ENCODE measurements at regions not wholly inside any gene's neighbourhood (a gene's known extent, or its start where the extent isn't known, plus 50 kb on each side); places are given as distances from the start of the nearest gene placed in this dataset.
"Not testable (repeated sequence)": the region's sequence is repeated elsewhere in the genome, so short reads cannot be mapped to it uniquely, and the experiment has no call there.

GRCh38 chr10:106038246-106038645 lies 1126.3 kb downstream of the SORCS1 start:
- DNase-seq, result no peak

- no peak for DNase-seq
These were observed 1131.4 kb downstream of the SORCS1 start for GRCh38 chr10:106033065-106033464.

- no peak for DNase-seq
These were observed 1132.0 kb downstream of the SORCS1 start for GRCh38 chr10:106032450-106033002.

GRCh38 chr10:106027240-106027639 lies 1137.3 kb downstream of the SORCS1 start:
- DNase-seq, result no peak

- no peak for DNase-seq
These were observed 1139.2 kb downstream of the SORCS1 start for GRCh38 chr10:106025208-106025811.

GRCh38 chr10:106023329-106023728 lies 1141.2 kb downstream of the SORCS1 start:
- DNase-seq, result no peak

- DNase-seq, result not testable (repeated sequence)
These were observed 1144.9 kb downstream of the SORCS1 start for GRCh38 chr10:106019559-106019958.

- not testable (repeated sequence) for DNase-seq
These were observed 1148.9 kb downstream of the SORCS1 start for GRCh38 chr10:106015369-106016199.

GRCh38 chr10:106011250-106011649 lies 1153.3 kb downstream of the SORCS1 start:
- no peak for DNase-seq

- DNase-seq, result no peak
These were observed 1163.8 kb downstream of the SORCS1 start for GRCh38 chr10:106000721-106001120.

- DNase-seq, result no peak
These were observed 1170.9 kb downstream of the SORCS1 start for GRCh38 chr10:105993609-105994008.

- DNase-seq, result no peak
These were observed 1171.6 kb downstream of the SORCS1 start for GRCh38 chr10:105992928-105993327.

GRCh38 chr10:105990529-105990928 lies 1174.0 kb downstream of the SORCS1 start:
- DNase-seq, result no peak

- DNase-seq, result no peak
These were observed 1174.5 kb downstream of the SORCS1 start for GRCh38 chr10:105989995-105990394.

- DNase-seq, result no peak
These were observed 1175.7 kb downstream of the SORCS1 start for GRCh38 chr10:105988848-105989247.

- no peak for DNase-seq
These were observed 1177.4 kb downstream of the SORCS1 start for GRCh38 chr10:105986912-105987635.

- no peak for DNase-seq
These were observed 1178.0 kb downstream of the SORCS1 start for GRCh38 chr10:105986486-105986885.

GRCh38 chr10:105982735-105983134 lies 1181.8 kb downstream of the SORCS1 start:
- DNase-seq, result no peak

- no peak for DNase-seq
These were observed 1182.8 kb downstream of the SORCS1 start for GRCh38 chr10:105981679-105982078.

- peak in 1 of 2 experiments; percentile 17 for DNase-seq
These were observed 1189.6 kb downstream of the SORCS1 start for GRCh38 chr10:105974803-105975456.

GRCh38 chr10:105973902-105974301 lies 1190.6 kb downstream of the SORCS1 start:
- no peak for DNase-seq

GRCh38 chr10:105973360-105973759 lies 1191.1 kb downstream of the SORCS1 start:
- no peak for DNase-seq

- DNase-seq, result no peak
These were observed 1193.0 kb downstream of the SORCS1 start for GRCh38 chr10:105971460-105971859.

Measured in NCI-H446 (cell line).